DLD1 (cell line): ENCODE measurements at regions not wholly inside any gene's neighbourhood (a gene's known extent, or its start where the extent isn't known, plus 50 kb on each side); places are given as distances from the start of the nearest gene placed in this dataset.
"Not testable (repeated sequence)": the region's sequence is repeated elsewhere in the genome, so short reads cannot be mapped to it uniquely, and the experiment has no call there.

Source experiments
- in situ Hi-C: cut with HindIII; loops from 2 replicates; pipeline ENCODE4 v1.10.0; 2017; ENCODE audit warnings: low sequenced_read_pairs

- in situ Hi-C loops, result no loop called here
Observed at GRCh38 chr6:85044361-85044760, 280.0 kb upstream of the TBX18 start.

GRCh38 chr6:85041376-85041775, 277.0 kb upstream of the TBX18 start:
- in situ Hi-C loops, result no loop called here

GRCh38 chr6:85037221-85037620, 272.8 kb upstream of the TBX18 start:
- in situ Hi-C loops, result no loop called here

GRCh38 chr6:85035766-85036165, 271.4 kb upstream of the TBX18 start:
- in situ Hi-C loops, result no loop called here

- in situ Hi-C loops, result no loop called here
Observed at GRCh38 chr6:85033547-85033946, 269.1 kb upstream of the TBX18 start.

- in situ Hi-C loops, result no loop called here
Observed at GRCh38 chr6:85026021-85026420, 261.6 kb upstream of the TBX18 start.

GRCh38 chr6:85023721-85024120, 259.3 kb upstream of the TBX18 start:
- in situ Hi-C loops, result no loop called here

- in situ Hi-C loops, result no loop called here
Observed at GRCh38 chr6:85017352-85017751, 253.0 kb upstream of the TBX18 start.

GRCh38 chr6:85016726-85017125, 252.3 kb upstream of the TBX18 start:
- in situ Hi-C loops, result no loop called here

- in situ Hi-C loops, result no loop called here
Observed at GRCh38 chr6:85015396-85015990, 251.1 kb upstream of the TBX18 start.

- in situ Hi-C loops, result no loop called here
Observed at GRCh38 chr6:85010865-85011264, 246.5 kb upstream of the TBX18 start.

GRCh38 chr6:85008296-85009009, 244.1 kb upstream of the TBX18 start:
- in situ Hi-C loops, result no loop called here

GRCh38 chr6:85006362-85006761, 242.0 kb upstream of the TBX18 start:
- in situ Hi-C loops, result no loop called here

- in situ Hi-C loops, result no loop called here
Observed at GRCh38 chr6:85005494-85005893, 241.1 kb upstream of the TBX18 start.

GRCh38 chr6:85004361-85004995, 240.1 kb upstream of the TBX18 start:
- in situ Hi-C loops, result no loop called here

- in situ Hi-C loops, result no loop called here
Observed at GRCh38 chr6:85002847-85003246, 238.4 kb upstream of the TBX18 start.

- in situ Hi-C loops, result no loop called here
Observed at GRCh38 chr6:85000001-85000400, 235.6 kb upstream of the TBX18 start.

- in situ Hi-C loops, result no loop called here
Observed at GRCh38 chr6:84998223-84998622, 233.8 kb upstream of the TBX18 start.

GRCh38 chr6:84988766-84989165, 224.4 kb upstream of the TBX18 start:
- in situ Hi-C loops, result not testable (repeated sequence)

- in situ Hi-C loops, result not testable (repeated sequence)
Observed at GRCh38 chr6:84985490-84985889, 221.1 kb upstream of the TBX18 start.

GRCh38 chr6:84979541-84979940, 215.1 kb upstream of the TBX18 start:
- in situ Hi-C loops, result no loop called here

GRCh38 chr6:84977363-84977705, 212.9 kb upstream of the TBX18 start:
- in situ Hi-C loops, result no loop called here
